Erythroblast (primary cell): ENCODE measurements at regions not wholly inside any gene's neighbourhood (a gene's known extent, or its start where the extent isn't known, plus 50 kb on each side); places are given as distances from the start of the nearest gene placed in this dataset.
"Not testable (repeated sequence)": the region's sequence is repeated elsewhere in the genome, so short reads cannot be mapped to it uniquely, and the experiment has no call there.

Experiments
- DNase-seq, 2 experiments: peaks; one replicate each; lab custom pipeline; 2025; lab: John Stamatoyannopoulos, UW
- GATA1 ChIP-seq: IDR thresholded peaks from 2 replicates; pipeline ENCODE4 v1.6.1; 2011; ENCODE audit warnings: low read depth, mild to moderate bottlenecking, control low read depth, low read length, moderate library complexity
- POLR2A ChIP-seq: IDR thresholded peaks from 2 replicates; pipeline ENCODE4 v1.6.1; 2011; ENCODE audit warnings: mild to moderate bottlenecking, low read length

DNA sequence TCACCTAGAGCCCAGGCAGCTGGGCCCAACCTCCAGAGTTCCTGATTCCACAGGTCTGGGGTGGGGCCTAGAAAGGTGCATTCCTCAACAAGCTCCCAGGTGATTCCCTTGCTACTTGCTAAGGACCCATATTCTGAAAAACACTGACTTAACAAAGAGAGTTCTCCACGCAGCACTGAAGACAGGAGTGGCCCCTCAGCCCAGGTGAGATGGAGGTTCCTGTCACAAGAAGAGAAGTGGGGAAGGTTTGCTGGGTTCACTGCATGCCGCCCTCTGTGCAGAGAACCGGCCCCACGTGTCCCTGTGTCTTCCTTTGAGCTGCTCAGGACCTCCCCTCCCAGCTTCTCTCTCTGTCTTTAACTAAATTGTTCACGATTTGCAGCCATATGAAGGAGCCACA, 201.4 kb upstream of the DDX18 start:
- TF ChIP-seq GATA1 (no peak), POLR2A (no peak)
- no peak for DNase-seq

DNA sequence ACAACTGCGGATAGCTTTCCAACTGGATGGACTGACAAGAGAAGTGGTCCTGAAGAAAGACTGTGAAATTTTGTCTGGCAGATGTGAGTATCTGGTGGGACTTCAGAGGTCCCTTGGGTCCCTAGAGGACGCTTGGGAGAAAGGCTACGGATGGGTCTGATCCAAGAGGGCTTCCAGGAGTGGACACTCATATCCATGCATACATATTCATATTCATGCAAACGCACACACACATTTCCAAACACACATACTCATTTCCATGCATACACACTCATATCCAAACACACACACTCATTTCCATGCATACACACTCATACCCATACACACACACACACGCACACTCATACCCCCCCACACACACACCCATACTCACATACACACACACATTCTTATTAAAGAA, 200.2 kb upstream of the DDX18 start:
- DNase-seq, result no peak
- TF ChIP-seq POLR2A (no peak), GATA1 (no peak)

DNA sequence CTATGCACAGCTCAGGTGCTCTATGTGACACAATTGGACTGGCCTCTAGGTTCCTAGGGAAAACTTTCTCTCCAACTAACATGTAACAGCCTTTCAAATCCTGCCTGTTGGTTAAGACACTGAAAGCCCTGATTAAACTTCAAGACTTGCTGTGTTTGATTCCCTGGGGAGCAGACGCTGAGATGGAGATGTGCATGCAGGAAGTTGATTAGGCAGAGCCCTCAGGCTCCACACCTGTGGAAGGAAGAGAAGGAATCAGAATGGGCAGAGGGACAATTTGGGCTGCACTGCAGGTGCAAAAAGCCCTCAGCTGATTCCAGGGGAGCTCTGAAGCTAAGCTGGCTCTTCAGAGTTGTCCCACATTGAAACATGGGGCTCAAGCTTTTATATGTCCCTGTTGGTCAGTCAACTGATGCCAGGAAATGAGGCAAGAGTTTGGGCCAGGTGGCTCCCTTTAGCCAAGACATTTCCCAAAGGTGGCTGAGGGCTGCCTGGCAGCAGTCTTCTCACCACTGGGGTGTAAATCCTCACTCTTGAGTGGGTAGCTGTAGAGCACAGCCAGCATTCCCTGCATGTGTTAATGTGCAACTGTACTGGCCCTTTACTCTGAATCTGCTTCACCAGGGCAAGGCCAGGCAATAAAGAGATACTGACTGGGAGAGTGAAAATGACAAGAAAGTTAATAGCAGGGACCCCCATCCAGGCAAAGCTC, 199.5 kb upstream of the DDX18 start:
- TF ChIP-seq POLR2A (no peak), GATA1 (no peak)

DNA sequence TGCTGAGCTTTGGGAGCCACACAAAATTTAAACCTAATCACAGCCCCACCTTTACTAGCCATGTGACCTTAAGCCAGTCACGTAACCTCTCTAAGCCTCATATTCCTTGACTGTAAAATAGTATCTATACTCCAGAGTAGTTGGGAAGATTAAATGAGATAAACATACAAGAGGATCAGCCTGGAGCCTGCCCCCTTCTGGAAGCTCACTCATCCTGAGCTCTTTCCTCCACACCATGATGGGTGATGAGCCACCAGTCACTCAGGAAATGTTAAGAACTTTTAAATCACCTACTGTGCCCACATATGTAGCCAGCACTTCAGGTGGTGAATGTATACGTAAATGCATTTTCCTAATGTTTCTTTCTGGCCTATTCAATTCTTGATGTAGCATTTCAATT, 195.9 kb upstream of the DDX18 start:
- DNase-seq, result no peak
- no peak for TF ChIP-seq POLR2A
- no peak for TF ChIP-seq GATA1

More for the DNA sequence above, 199.5 kb upstream of the DDX18 start:
- DNase-seq, result no peak

DNA sequence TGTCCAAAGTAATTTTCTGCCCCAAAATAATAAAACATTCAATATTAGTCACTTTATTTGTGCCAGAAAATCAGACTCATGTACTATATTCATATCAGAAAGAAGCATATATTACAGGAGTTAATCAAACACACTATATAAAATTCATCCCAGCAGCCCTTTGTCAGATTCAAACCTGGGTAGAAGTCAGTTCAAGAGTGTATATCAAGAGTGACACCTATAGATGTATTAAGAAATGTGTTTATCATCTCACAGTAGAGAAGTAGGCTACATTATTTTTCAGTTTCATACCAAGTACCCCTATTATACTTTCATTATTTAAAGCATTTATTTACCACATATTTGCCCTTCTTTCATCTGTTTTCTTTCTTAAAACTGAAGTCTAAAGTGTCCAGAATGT, 193.2 kb upstream of the DDX18 start:
- TF ChIP-seq POLR2A, result no peak
- no peak for TF ChIP-seq GATA1
- no peak for DNase-seq

DNA sequence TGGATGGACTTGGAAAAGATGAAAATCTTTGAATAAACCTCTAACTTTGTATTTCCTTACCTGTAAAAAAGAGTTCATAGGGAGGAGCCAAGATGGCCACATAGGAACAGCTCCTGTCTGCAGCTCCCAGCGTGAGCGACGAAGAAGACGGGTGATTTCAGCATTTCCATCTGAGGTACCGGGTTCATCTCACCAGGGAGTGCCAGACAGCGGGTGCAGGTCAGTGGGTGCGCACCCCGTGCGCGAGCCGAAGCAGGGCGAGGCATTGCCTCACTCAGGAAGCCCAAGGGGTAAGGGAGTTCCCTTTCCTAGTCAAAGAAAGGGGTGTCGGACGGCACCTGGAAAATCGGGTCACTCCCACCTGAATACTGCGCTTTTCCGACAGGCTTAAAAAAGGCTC, 191.3 kb upstream of the DDX18 start:
- DNase-seq, result not testable (repeated sequence)

DNA sequence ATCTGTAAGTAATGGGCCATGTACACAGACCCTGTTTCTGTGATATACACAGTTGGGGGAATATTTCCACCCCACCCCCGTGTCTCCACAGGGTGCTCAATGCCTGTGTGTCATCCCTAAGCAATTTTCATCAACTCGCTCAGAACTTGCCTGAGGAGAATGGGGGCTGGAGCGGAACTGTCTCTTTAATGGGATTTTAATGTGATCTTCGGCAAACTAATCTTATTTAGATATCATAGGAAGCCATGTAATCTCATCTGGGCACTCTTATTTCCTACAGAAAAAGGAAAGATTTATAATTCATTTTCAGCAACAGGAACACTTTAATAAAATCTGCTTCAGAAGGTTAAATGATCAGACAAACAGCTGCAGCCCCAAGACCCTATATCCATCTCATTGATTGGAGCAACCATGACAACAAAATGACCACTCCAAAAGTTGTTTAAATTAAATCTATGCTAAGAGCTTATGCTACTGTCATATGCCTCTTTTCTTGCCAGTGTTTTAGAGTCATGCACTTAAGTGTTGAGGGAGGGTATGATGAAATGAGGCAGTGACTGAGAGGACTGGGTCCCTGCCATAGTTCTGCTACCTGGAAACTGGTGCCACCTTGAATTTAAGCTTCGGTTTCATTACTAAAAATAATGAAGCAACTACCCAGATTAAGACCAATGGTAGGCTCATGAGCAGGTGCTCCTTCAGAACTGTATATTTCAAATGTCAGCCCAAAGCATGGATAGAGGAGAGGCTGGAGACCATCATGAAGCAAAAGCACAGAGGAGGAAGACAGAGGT, 183.1 kb upstream of the DDX18 start:
- TF ChIP-seq GATA1 (no peak), POLR2A (no peak)
- no peak for DNase-seq

DNA sequence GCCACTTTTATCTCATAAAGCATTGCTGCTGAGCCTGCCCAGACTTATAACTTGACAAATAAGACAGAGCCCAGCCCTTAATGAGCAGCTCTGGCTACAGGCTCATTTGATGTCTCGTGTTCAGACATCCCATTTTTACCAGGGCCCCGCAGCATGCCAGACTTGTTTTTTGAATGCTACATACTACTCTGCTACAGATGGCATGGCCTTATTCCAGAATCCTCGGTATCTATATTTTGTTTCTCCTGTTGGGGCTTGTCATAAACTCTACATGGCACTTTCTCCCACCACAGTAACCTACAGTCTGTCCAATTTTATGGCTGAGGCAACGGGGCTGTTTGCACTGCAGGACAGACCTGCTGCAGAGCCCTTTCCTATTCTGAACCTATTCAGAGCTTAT, 179.0 kb upstream of the DDX18 start:
- no peak for TF ChIP-seq POLR2A
- no peak for TF ChIP-seq GATA1

DNA sequence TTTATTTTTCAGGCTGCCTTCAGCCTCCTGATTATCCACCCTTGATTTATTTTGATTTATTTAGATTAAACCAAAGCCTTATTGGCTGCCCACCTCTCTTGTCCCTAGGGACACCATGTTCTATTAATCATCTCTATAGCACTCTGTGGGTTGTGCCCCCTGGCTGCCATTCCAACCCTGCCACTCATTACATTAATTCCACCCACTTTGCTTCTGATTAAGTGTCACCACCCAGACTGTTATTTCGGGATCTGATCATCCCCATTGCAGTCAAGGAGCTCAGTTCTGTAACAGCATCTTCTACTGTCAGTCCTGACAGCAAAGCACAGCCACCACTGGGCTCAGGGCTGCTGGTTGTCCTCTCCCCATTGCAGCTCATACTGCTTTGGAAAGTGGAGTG, 175.1 kb upstream of the DDX18 start:
- no peak for DNase-seq
- TF ChIP-seq POLR2A, result no peak
- TF ChIP-seq GATA1, result no peak

More for the DNA sequence above, 179.0 kb upstream of the DDX18 start:
- DNase-seq, result no peak

DNA sequence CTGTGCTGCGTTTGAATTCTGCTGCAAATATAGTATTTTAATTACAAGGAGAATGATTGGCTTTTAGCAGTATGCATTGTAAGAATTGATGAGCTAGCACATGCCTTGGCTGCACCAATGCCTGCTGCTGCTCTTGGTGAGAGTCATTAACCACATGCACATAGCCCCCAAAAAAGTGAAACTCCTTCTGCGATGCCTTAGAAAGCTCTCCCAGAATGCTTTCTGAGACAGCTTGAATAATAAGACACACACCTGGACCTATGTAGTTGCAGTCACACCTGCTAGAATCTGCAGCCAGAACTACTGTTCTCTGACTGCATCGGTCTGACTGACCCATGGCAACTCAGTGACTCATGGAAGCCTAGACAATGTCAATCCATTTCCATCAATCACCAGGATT, 170.1 kb upstream of the DDX18 start:
- TF ChIP-seq POLR2A (no peak), GATA1 (no peak)
- DNase-seq, result no peak

DNA sequence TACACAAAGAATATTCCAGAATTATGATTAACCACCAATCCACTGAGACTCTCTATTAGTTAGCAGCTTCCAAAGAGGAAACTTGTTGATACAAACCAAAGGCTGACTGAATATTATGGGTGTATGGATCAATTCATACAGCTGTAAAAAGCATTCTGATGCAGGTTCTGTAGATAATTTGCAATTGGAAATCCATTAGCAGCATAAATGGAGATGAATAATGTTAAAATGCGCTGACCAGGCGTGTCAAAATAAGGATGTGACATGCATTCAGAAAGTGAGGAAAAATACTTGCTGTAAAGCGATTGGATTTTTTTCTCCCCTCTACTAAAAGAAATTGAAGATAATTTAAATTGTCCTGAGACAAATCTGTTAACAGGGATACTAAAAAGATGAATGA, 169.0 kb upstream of the DDX18 start:
- DNase-seq, result no peak
- TF ChIP-seq GATA1, result no peak

DNA sequence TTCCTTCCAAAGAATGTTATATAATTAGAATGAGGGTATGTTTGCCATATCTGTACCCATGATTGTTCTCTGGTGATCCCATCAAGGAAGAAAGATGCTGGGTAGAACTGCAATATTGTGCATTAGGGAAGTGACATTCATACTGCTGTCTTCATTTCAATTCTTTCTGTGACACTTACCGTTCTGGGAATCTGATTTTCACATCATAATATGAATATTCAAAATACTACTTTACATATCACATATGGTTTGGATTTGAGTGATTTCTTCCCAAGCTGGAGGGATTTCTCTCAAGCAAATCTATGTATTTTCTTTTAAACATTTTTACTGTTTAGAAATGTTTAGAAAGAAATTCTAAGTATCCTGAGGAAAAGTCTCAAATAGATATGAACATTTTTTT, 168.4 kb upstream of the DDX18 start:
- DNase-seq, result no peak
- no peak for TF ChIP-seq GATA1
- no peak for TF ChIP-seq POLR2A

DNA sequence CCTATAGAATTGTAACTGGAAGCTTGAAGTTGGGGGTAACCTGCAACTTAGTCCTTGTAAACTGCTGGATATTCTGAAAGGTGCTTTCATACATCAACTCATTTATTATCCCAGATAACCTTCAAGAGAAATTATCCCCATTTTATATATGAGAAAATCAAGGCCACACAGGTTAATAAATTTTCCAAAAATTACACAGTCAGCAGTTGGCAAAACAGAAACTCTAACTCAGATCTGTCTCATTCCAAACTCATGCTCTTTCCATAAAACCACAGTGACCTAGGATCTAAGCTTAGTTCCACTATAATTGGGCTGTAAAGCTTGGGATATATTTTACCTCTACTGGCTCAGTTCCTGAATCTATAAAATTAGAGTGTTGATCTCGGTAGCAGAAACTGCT, 167.6 kb upstream of the DDX18 start:
- no peak for DNase-seq
- TF ChIP-seq POLR2A, result no peak
- no peak for TF ChIP-seq GATA1

DNA sequence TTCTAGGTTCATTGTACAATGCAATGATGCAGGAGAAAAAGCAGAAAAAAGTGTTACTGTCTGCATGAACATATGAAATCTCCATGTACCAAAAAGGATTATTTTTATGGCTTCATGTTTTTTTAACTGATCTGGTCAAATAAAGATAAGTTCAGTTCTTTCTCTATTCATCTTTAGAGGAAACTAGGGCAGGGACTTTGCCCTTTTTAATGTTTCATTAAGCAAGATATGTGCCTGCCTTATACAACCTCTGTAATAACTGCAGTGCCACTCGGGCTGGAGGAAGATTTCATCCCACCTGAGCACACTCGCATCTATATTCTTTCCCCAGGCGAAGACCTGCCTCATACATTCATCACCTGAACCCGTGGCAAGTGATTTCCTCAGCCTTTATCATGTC, 157.9 kb upstream of the DDX18 start:
- TF ChIP-seq POLR2A (no peak), GATA1 (no peak)
- no peak for DNase-seq

DNA sequence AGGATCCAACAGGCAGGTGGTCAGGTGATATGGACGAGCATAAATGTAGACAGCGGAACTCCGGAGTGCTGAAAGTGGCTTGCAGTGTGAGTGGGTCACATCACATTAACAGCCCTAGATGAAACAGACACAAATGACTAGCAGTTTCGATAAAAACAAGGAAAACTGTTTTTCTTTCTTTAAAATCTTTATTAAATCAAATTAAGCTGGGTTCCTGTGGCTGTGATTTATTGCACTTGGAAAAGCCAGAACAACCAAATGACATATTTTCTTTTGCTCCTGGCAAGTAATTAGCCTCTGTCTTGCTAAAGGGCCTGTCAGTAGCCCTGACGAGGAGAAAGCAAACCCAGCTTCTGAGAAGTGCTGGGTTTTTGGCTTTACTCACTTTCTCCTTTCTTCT, 152.9 kb upstream of the DDX18 start:
- TF ChIP-seq POLR2A, result no peak
- no peak for TF ChIP-seq GATA1
- DNase-seq, result no peak
